CD4-positive, alpha-beta memory T cell (primary cell): ENCODE measurements at regions not wholly inside any gene's neighbourhood (a gene's known extent, or its start where the extent isn't known, plus 50 kb on each side); places are given as distances from the start of the nearest gene placed in this dataset.
"Not testable (repeated sequence)": the region's sequence is repeated elsewhere in the genome, so short reads cannot be mapped to it uniquely, and the experiment has no call there.

Source experiments
- CTCF ChIA-PET: fragments of 350-600 bp; sonication (Branson Sonifier 250); formaldehyde crosslinking; loops from one replicate; lab custom pipeline; 2021; ENCODE audit warnings: inconsistent platforms; ENCODE audit not compliant: partially characterized antibody; lab: Charles Lee
- POLR2A ChIA-PET: fragments of 350-600 bp; sonication (Branson Sonifier 250); formaldehyde crosslinking; loops from one replicate; lab custom pipeline; 2021; ENCODE audit not compliant: partially characterized antibody; lab: Charles Lee
- DNase-seq, 5 donors: peaks; one replicate each; pipeline versions ENCODE4 v3.0.0 to v3.0.0-alpha.2; 2020 to 2022; ENCODE audit warnings: mixed read lengths in 1 of 5
- H3K27ac ChIP-seq: one replicate; pipeline ENCODE4 v1.7.0; 2013; ENCODE audit warnings: low read depth, low read length
- H3K27me3 ChIP-seq: 2 replicates; pipeline ENCODE4 v1.7.0; 2013; ENCODE audit warnings: mild to moderate bottlenecking, low read length, moderate library complexity; ENCODE audit not compliant: insufficient read depth
- H3K36me3 ChIP-seq: 2 replicates; pipeline ENCODE4 v1.7.0; 2013; ENCODE audit warnings: mild to moderate bottlenecking, low read length, moderate library complexity; ENCODE audit not compliant: insufficient read depth
- H3K4me1 ChIP-seq: 2 replicates; pipeline ENCODE4 v1.7.0; 2013; ENCODE audit warnings: mild to moderate bottlenecking, low read length, moderate library complexity; ENCODE audit not compliant: insufficient read depth
- H3K4me3 ChIP-seq, 2 donors: one replicate each; pipeline ENCODE4 v1.7.0; 2013; ENCODE audit warnings: low read length in 2 of 2, mild to moderate bottlenecking in 1 of 2
- H3K9me3 ChIP-seq, 2 donors: one replicate each; pipeline ENCODE4 v1.7.0; 2013; ENCODE audit warnings: low read length in 2 of 2, control low read depth in 1 of 2; ENCODE audit not compliant: control insufficient read depth in 1 of 2
- H3K27ac Mint-ChIP-seq, 7 donors: one replicate each; pipeline ENCODE4 v1.8.0; 2020 to 2021; ENCODE audit warnings: mixed read lengths in 7 of 7, mild to moderate bottlenecking in 6 of 7, inconsistent platforms in 3 of 7, moderate library complexity in 3 of 7
- H3K27me3 Mint-ChIP-seq, 2 donors: one replicate each; pipeline ENCODE4 v1.8.0; 2020 to 2021; ENCODE audit warnings: mixed read lengths in 2 of 2
- H3K36me3 Mint-ChIP-seq, 2 donors: one replicate each; pipeline ENCODE4 v1.8.0; 2020 to 2021; ENCODE audit warnings: mixed read lengths in 2 of 2, inconsistent platforms in 1 of 2, mild to moderate bottlenecking in 1 of 2
- H3K4me1 Mint-ChIP-seq, 4 donors: one replicate each; pipeline ENCODE4 v1.8.0; 2020 to 2021; ENCODE audit warnings: mixed read lengths in 4 of 4, mild to moderate bottlenecking in 1 of 4
- H3K4me3 Mint-ChIP-seq, 8 donors: one replicate each; pipeline ENCODE4 v1.8.0; 2020 to 2021; ENCODE audit warnings: mixed read lengths in 8 of 8, mild to moderate bottlenecking in 7 of 8, moderate library complexity in 6 of 8, inconsistent platforms in 3 of 8
- H3K9me3 Mint-ChIP-seq, 8 donors: one replicate each; pipeline ENCODE4 v1.8.0; 2020 to 2021; ENCODE audit warnings: mixed read lengths in 8 of 8, mild to moderate bottlenecking in 5 of 8, inconsistent platforms in 3 of 8, moderate library complexity in 1 of 8
- intact Hi-C: fragments of 100-400 bp; cut with micrococcal nuclease; formaldehyde crosslinking; loops from one replicate; pipeline ENCODE4 v1.15.1; 2023

DNA sequence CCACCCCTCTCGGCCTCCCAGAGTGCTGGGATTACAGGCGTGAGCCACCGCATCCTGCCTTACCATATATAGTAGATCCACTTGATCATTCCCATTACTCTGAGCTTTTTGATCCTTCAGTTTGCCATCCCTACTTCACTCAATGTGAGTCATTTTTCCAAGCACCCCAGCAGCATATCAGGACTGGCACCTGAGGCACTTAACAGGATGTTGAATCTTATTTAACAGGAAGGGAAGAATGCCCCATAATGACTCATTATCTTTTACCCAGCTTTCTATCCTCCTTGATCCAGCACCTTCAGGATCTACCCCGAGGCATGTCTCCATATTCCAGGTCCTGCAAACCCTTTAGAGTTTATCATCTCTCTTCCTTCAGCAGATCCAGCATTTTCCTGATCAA lies 84.9 kb upstream of the CMKLR1 start:
- no peaks in the 10 kb centered on the region for H3K9me3 ChIP-seq
- CTCF ChIA-PET: no interaction called here
- H3K4me3 Mint-ChIP-seq: no peak overlapping the region

DNA sequence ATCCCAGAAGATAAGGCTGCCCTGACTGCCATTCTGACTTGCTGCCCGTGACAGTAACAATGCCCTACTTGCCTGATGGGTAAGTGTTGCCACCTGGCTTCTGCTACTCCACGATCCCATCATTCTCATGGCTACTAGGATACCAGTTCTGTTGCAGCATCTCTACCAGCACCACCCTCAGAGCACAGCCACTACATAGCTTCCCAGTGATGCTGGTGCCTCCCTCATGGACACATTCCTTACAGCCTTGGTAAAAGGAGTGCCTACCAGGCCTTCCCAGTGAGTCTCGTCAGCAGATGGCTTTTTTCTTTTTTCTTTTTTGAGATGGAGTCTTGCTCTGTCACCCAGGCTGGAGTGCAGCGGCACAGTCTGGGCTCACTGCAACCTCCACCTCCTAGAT lies 84.4 kb upstream of the CMKLR1 start:
- ChIA-PET POLR2A (no interaction called here), CTCF (no interaction called here)
- Histone ChIP-seq H3K36me3 (no peaks in the 10 kb centered on the region), H3K4me1 (no peaks in the 10 kb centered on the region), H3K4me3 (no peak overlapping the region), H3K27me3 (no peaks in the 10 kb centered on the region), H3K9me3 (no peaks in the 10 kb centered on the region), H3K27ac (no peak overlapping the region)
- Mint-ChIP-seq H3K27me3 (peaks cover 6 to 19% of the 10 kb centered on the region in 2 donors), H3K36me3 (no peaks in the 10 kb centered on the region), H3K4me1 (no peaks in the 10 kb centered on the region), H3K9me3 (peaks cover 0 to 6% (median 0%) of the 10 kb centered on the region in 8 donors), H3K4me3 (no peak overlapping the region), H3K27ac (peak overlapping the region in 1 of 7 donors; percentile 56)
- intact Hi-C loops: no loop called here
- DNase-seq: no peak

More for the DNA sequence above, 84.9 kb upstream of the CMKLR1 start:
- H3K36me3 Mint-ChIP-seq: no peaks in the 10 kb centered on the region
- H3K9me3 Mint-ChIP-seq: peaks cover 0 to 6% (median 0%) of the 10 kb centered on the region in 8 donors
- intact Hi-C loops: no loop called here
- DNase-seq: no peak
- H3K27ac Mint-ChIP-seq: no peak overlapping the region
- H3K4me1 Mint-ChIP-seq: no peaks in the 10 kb centered on the region
- no peaks in the 10 kb centered on the region for H3K36me3 ChIP-seq
- H3K27ac ChIP-seq: no peak overlapping the region
- H3K4me3 ChIP-seq: no peak overlapping the region
- POLR2A ChIA-PET: no interaction called here
- H3K27me3 ChIP-seq: no peaks in the 10 kb centered on the region
- H3K4me1 ChIP-seq: no peaks in the 10 kb centered on the region
- peaks cover 6 to 19% of the 10 kb centered on the region in 2 donors for H3K27me3 Mint-ChIP-seq

DNA sequence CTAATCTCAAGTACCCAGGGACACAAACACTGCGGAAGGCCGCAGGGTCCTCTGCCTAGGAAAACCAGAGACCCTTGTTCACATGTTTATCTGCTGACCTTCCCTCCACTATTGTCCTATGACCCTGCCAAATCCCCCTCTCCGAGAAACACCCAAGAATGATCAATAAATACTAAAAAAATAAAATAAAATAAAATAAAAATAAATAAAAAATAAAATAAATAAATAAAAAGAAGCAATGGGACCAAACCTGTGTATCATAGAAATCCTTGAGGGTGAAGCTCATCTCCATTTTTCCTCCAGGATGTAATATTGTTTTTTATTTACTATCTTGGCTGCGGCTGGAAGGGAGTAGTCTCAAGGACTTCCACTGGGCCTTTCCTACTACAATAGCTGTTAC lies 82.0 kb upstream of the CMKLR1 start:
- CTCF ChIA-PET: not testable (repeated sequence)

DNA sequence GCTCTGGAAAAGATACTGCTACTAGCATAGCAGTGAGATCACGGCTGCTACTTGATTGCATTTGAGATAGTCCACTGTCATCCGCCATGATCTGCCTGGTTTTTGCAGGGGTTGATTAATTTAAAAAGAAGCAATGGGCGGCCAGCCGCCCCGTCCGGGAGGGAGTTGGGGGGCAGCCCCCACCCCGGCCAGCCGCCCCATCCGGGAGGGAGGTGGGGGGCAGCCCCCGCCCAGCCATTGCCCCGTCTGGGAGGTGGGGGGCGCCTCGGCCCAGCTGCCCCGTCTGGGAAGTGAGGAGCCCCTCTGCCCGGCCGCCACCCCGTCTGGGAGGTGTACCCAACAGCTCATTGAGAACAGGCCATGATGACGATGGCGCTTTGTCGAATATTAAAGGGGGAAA lies 81.3 kb upstream of the CMKLR1 start:
- H3K4me3 Mint-ChIP-seq, H3K27ac ChIP-seq, H3K36me3 ChIP-seq, CTCF ChIA-PET, H3K4me1 ChIP-seq, H3K4me1 Mint-ChIP-seq, H3K27ac Mint-ChIP-seq, POLR2A ChIA-PET, H3K9me3 Mint-ChIP-seq, DNase-seq, H3K27me3 ChIP-seq, intact Hi-C loops, H3K36me3 Mint-ChIP-seq, H3K4me3 ChIP-seq, H3K27me3 Mint-ChIP-seq, H3K9me3 ChIP-seq: not testable (repeated sequence)

More for the DNA sequence above, 82.0 kb upstream of the CMKLR1 start:
- H3K9me3 Mint-ChIP-seq, H3K4me3 Mint-ChIP-seq, intact Hi-C loops, H3K4me3 ChIP-seq, H3K27me3 ChIP-seq, H3K27ac Mint-ChIP-seq, H3K9me3 ChIP-seq, H3K4me1 Mint-ChIP-seq, H3K36me3 ChIP-seq, H3K36me3 Mint-ChIP-seq, DNase-seq, POLR2A ChIA-PET, H3K27ac ChIP-seq, H3K4me1 ChIP-seq: not testable (repeated sequence)
- H3K27me3 Mint-ChIP-seq: peaks cover 4 to 10% of the 10 kb centered on the region in 2 donors

DNA sequence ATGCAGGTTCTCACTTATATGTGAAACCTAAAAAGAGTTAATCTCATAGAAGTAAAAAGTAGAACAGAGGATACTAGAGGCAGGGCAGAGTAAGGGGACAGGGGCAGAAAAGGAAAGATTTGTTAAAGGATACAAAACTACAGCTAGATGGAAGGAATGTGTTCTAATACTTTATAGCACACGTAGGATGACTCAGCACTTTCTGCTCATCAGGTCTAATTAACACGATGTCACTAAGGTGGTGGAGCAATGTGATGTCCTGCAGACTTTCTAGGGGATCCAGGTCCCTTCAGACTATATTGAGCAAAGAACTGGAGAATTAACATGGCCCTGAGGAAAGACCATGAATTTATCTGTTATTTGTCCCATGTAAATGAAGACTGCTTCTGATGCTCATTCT lies 80.8 kb upstream of the CMKLR1 start:
- Mint-ChIP-seq H3K9me3 (peaks cover 0 to 7% (median 3%) of the 10 kb centered on the region in 8 donors), H3K36me3 (no peaks in the 10 kb centered on the region), H3K4me3 (no peak overlapping the region), H3K27ac (no peak overlapping the region), H3K27me3 (peaks cover 3 to 8% of the 10 kb centered on the region in 2 donors), H3K4me1 (peaks cover 0 to 1% (median 0%) of the 10 kb centered on the region in 4 donors)
- no peaks in the 10 kb centered on the region for H3K36me3 ChIP-seq
- H3K27me3 ChIP-seq: no peaks in the 10 kb centered on the region
- no peaks in the 10 kb centered on the region for H3K9me3 ChIP-seq
- H3K4me1 ChIP-seq: no peaks in the 10 kb centered on the region
- ChIA-PET POLR2A (no interaction called here), CTCF (no interaction called here)
- no peak overlapping the region for H3K27ac ChIP-seq
- no peak overlapping the region for H3K4me3 ChIP-seq
- intact Hi-C loops: no loop called here
- DNase-seq: no peak

DNA sequence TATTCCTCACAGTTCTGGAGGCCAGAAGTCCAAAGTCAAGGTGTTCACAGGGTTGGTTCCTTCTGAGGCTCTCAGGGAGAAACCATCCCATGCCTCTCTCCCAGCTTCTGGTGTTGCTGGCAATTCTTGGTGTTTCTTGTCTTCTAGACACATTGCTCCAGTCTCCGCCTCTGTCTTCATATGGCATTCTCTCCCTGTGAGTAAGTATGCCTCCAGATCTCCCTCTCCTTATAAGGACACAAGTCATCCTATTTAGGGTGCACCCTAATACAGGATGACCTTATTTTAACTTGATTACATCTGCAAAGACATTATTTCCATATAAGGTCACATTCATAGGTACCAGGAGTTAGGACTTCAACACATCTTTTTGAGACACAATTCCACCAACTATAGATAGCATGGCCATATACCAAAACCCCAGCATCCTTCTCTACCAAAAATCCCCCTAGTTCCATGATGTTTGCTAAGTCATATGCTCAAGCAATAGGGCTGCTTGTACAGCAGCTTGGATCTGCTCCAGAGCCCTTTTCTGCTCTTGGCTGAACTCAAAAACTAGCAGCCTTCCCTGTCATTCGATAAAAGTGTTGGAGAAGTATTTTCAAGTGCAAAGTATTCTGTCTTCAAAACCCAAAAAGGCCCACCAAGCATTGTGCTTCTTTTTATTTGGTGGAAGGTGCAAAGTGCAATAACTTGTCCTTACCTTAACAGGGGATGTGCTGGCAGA lies 79.2 kb upstream of the CMKLR1 start:
- no peaks in the 10 kb centered on the region for H3K36me3 ChIP-seq
- intact Hi-C loops: no loop called here
- no peaks in the 10 kb centered on the region for H3K27me3 ChIP-seq
- H3K9me3 ChIP-seq: no peaks in the 10 kb centered on the region
- no peak overlapping the region for H3K27ac Mint-ChIP-seq
- H3K4me3 Mint-ChIP-seq: no peak overlapping the region
- H3K27me3 Mint-ChIP-seq: peaks cover 4 to 6% of the 10 kb centered on the region in 2 donors
- ChIA-PET POLR2A (no interaction called here), CTCF (no interaction called here)
- H3K36me3 Mint-ChIP-seq: no peaks in the 10 kb centered on the region
- no peak for DNase-seq
- H3K9me3 Mint-ChIP-seq: peaks cover 0 to 7% (median 3%) of the 10 kb centered on the region in 8 donors
- H3K4me1 ChIP-seq: no peaks in the 10 kb centered on the region
- H3K4me1 Mint-ChIP-seq: peaks cover 0 to 1% (median 0%) of the 10 kb centered on the region in 4 donors
- no peak overlapping the region for H3K4me3 ChIP-seq
- no peak overlapping the region for H3K27ac ChIP-seq

DNA sequence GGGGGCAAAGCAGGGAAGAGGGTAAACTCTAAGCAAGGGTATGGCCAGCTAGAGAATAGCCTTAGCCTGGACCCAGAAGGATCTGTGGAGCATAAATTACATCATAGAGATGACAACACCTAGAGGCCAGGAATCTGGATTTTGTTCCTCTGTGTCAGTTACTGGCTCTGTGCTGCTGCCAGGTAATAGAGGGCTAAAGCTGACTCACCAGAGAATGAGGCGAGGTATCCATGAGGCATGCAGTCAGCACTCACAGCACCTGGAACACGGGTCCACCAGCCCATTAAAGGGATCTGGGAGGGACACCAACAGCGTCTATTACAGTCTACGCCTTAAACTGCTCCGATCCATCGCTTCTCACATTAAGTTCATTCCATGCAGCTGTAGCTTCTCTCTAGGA lies 74.9 kb upstream of the CMKLR1 start:
- Mint-ChIP-seq H3K27ac (peak overlapping the region in 1 of 7 donors; percentile 12), H3K36me3 (no peaks in the 10 kb centered on the region), H3K4me3 (no peak overlapping the region), H3K4me1 (peaks cover 0 to 1% (median 0%) of the 10 kb centered on the region in 4 donors), H3K9me3 (peaks cover 0 to 6% (median 1%) of the 10 kb centered on the region in 8 donors), H3K27me3 (peaks cover 6 to 10% of the 10 kb centered on the region in 2 donors)
- intact Hi-C loops: no loop called here
- H3K4me3 ChIP-seq: no peak overlapping the region
- no peaks in the 10 kb centered on the region for H3K27me3 ChIP-seq
- no peak for DNase-seq
- no peaks in the 10 kb centered on the region for H3K36me3 ChIP-seq
- POLR2A ChIA-PET: no interaction called here
- CTCF ChIA-PET: no interaction called here
- no peaks in the 10 kb centered on the region for H3K9me3 ChIP-seq
- no peak overlapping the region for H3K27ac ChIP-seq
- H3K4me1 ChIP-seq: no peaks in the 10 kb centered on the region
